Subcutaneous abdominal adipose tissue (tissue), 5 donors: ENCODE measurements at regions not wholly inside any gene's neighbourhood (a gene's known extent, or its start where the extent isn't known, plus 50 kb on each side); places are given as distances from the start of the nearest gene placed in this dataset.
A peak's percentile ranks its signal among the peaks of the same experiment; 100 is the strongest.

Experiments used
- H3K27ac ChIP-seq: one replicate; pipeline ENCODE4 v1.7.0; 2013; ENCODE audit warnings: low read depth, mild to moderate bottlenecking, inconsistent platforms, low read length, moderate library complexity
- H3K27me3 ChIP-seq, 5 donors: one replicate each; pipeline ENCODE4 v1.7.0; 2013; ENCODE audit warnings: low read length in 5 of 5, inconsistent platforms in 1 of 5; ENCODE audit not compliant: control insufficient read depth in 5 of 5, insufficient read depth in 4 of 5
- H3K36me3 ChIP-seq, 5 donors: one replicate each; pipeline ENCODE4 v1.7.0; 2013; ENCODE audit warnings: low read length in 5 of 5; ENCODE audit not compliant: control insufficient read depth in 5 of 5, insufficient read depth in 5 of 5
- H3K4me1 ChIP-seq, 5 donors: one replicate each; pipeline ENCODE4 v1.7.0; 2013; ENCODE audit warnings: low read length in 5 of 5, mild to moderate bottlenecking in 3 of 5, moderate library complexity in 1 of 5; ENCODE audit not compliant: control insufficient read depth in 5 of 5, insufficient read depth in 5 of 5
- H3K4me3 ChIP-seq, 5 donors: one replicate each; pipeline ENCODE4 v1.7.0; 2013; ENCODE audit warnings: low read length in 5 of 5, low read depth in 1 of 5
- H3K9ac ChIP-seq, 5 donors: one replicate each; pipeline ENCODE4 v1.7.0; 2013; ENCODE audit warnings: low read length in 5 of 5, mild to moderate bottlenecking in 4 of 5, moderate library complexity in 3 of 5
- H3K9me3 ChIP-seq, 5 donors: one replicate each; pipeline ENCODE4 v1.7.0; 2013; ENCODE audit warnings: low read length in 5 of 5; ENCODE audit not compliant: control insufficient read depth in 5 of 5
- donor health status: healthy.
- donor health status: healthy.
- donor health status: healthy.
- donor health status: healthy.
- donor health status: healthy.

- Histone ChIP-seq H3K36me3 (no peaks in the 10 kb centered on the region), H3K27ac (no peak overlapping the region), H3K4me1 (no peaks in the 10 kb centered on the region), H3K4me3 (no peak overlapping the region), H3K9ac (no peak overlapping the region), H3K9me3 (no peaks in the 10 kb centered on the region), H3K27me3 (no peaks in the 10 kb centered on the region)
These were observed 764.0 kb upstream of the EDIL3 start for GRCh38 chr5:85148701-85149100.

GRCh38 chr5:85159395-85159794, 774.7 kb upstream of the EDIL3 start:
- no peak overlapping the region for H3K9ac ChIP-seq
- no peaks in the 10 kb centered on the region for H3K27me3 ChIP-seq
- H3K36me3 ChIP-seq = no peaks in the 10 kb centered on the region
- H3K27ac ChIP-seq = no peak overlapping the region
- H3K4me3 ChIP-seq = no peak overlapping the region
- H3K9me3 ChIP-seq = peaks cover 0 to 4% (median 0%) of the 10 kb centered on the region in 5 donors
- H3K4me1 ChIP-seq = no peaks in the 10 kb centered on the region

GRCh38 chr5:85168474-85168873, 783.8 kb upstream of the EDIL3 start:
- Histone ChIP-seq H3K9ac (no peak overlapping the region), H3K9me3 (peaks cover 0 to 4% (median 2%) of the 10 kb centered on the region in 5 donors), H3K4me1 (no peaks in the 10 kb centered on the region), H3K4me3 (no peak overlapping the region), H3K27ac (no peak overlapping the region), H3K27me3 (no peaks in the 10 kb centered on the region), H3K36me3 (no peaks in the 10 kb centered on the region)

- H3K9me3 ChIP-seq = peaks cover 0 to 2% (median 0%) of the 10 kb centered on the region in 5 donors
- no peak overlapping the region for H3K9ac ChIP-seq
- H3K27me3 ChIP-seq = no peaks in the 10 kb centered on the region
- no peak overlapping the region for H3K4me3 ChIP-seq
- H3K36me3 ChIP-seq = no peaks in the 10 kb centered on the region
- H3K4me1 ChIP-seq = no peaks in the 10 kb centered on the region
- H3K27ac ChIP-seq = no peak overlapping the region
These were observed 785.5 kb upstream of the EDIL3 start for GRCh38 chr5:85170183-85170582.

GRCh38 chr5:85173469-85173868, 788.8 kb upstream of the EDIL3 start:
- H3K27ac ChIP-seq = no peak overlapping the region
- H3K4me1 ChIP-seq = no peaks in the 10 kb centered on the region
- H3K9ac ChIP-seq = no peak overlapping the region
- no peaks in the 10 kb centered on the region for H3K27me3 ChIP-seq
- no peaks in the 10 kb centered on the region for H3K36me3 ChIP-seq
- no peak overlapping the region for H3K4me3 ChIP-seq
- H3K9me3 ChIP-seq = peaks cover 0 to 2% (median 0%) of the 10 kb centered on the region in 5 donors

- H3K4me3 ChIP-seq = no peak overlapping the region
- H3K4me1 ChIP-seq = no peaks in the 10 kb centered on the region
- H3K27me3 ChIP-seq = no peaks in the 10 kb centered on the region
- no peak overlapping the region for H3K9ac ChIP-seq
- peaks cover 0 to 3% (median 0%) of the 10 kb centered on the region in 5 donors for H3K9me3 ChIP-seq
- H3K27ac ChIP-seq = no peak overlapping the region
- no peaks in the 10 kb centered on the region for H3K36me3 ChIP-seq
These were observed 797.7 kb upstream of the EDIL3 start for GRCh38 chr5:85182344-85182743.

- H3K4me1 ChIP-seq = no peaks in the 10 kb centered on the region
- no peak overlapping the region for H3K9ac ChIP-seq
- H3K27ac ChIP-seq = no peak overlapping the region
- H3K9me3 ChIP-seq = peaks cover 0 to 12% (median 4%) of the 10 kb centered on the region in 5 donors
- H3K27me3 ChIP-seq = peaks cover 0 to 2% (median 0%) of the 10 kb centered on the region in 5 donors
- H3K4me3 ChIP-seq = no peak overlapping the region
- no peaks in the 10 kb centered on the region for H3K36me3 ChIP-seq
These were observed 819.6 kb upstream of the EDIL3 start for GRCh38 chr5:85204289-85204688.

GRCh38 chr5:85205430-85205829, 820.8 kb upstream of the EDIL3 start:
- no peak overlapping the region for H3K9ac ChIP-seq
- H3K36me3 ChIP-seq = no peaks in the 10 kb centered on the region
- H3K9me3 ChIP-seq = peaks cover 0 to 12% (median 4%) of the 10 kb centered on the region in 5 donors
- no peaks in the 10 kb centered on the region for H3K4me1 ChIP-seq
- no peak overlapping the region for H3K27ac ChIP-seq
- peaks cover 0 to 2% (median 0%) of the 10 kb centered on the region in 5 donors for H3K27me3 ChIP-seq
- no peak overlapping the region for H3K4me3 ChIP-seq

- H3K36me3 ChIP-seq = no peaks in the 10 kb centered on the region
- no peaks in the 10 kb centered on the region for H3K27me3 ChIP-seq
- peaks cover 0 to 6% (median 2%) of the 10 kb centered on the region in 5 donors for H3K9me3 ChIP-seq
- no peak overlapping the region for H3K27ac ChIP-seq
- H3K4me1 ChIP-seq = no peaks in the 10 kb centered on the region
- no peak overlapping the region for H3K9ac ChIP-seq
- no peak overlapping the region for H3K4me3 ChIP-seq
These were observed 840.7 kb upstream of the EDIL3 start for GRCh38 chr5:85225388-85225787.

GRCh38 chr5:85249204-85249603, 864.5 kb upstream of the EDIL3 start:
- no peaks in the 10 kb centered on the region for H3K27me3 ChIP-seq
- H3K36me3 ChIP-seq = no peaks in the 10 kb centered on the region
- H3K27ac ChIP-seq = no peak overlapping the region
- H3K4me3 ChIP-seq = peak overlapping the region in 1 of 5 donors; percentile 5
- no peaks in the 10 kb centered on the region for H3K4me1 ChIP-seq
- no peak overlapping the region for H3K9ac ChIP-seq
- peaks cover 0 to 29% (median 15%) of the 10 kb centered on the region in 5 donors for H3K9me3 ChIP-seq

- no peaks in the 10 kb centered on the region for H3K27me3 ChIP-seq
- no peak overlapping the region for H3K9ac ChIP-seq
- no peaks in the 10 kb centered on the region for H3K4me1 ChIP-seq
- no peaks in the 10 kb centered on the region for H3K9me3 ChIP-seq
- no peaks in the 10 kb centered on the region for H3K36me3 ChIP-seq
- H3K4me3 ChIP-seq = no peak overlapping the region
- H3K27ac ChIP-seq = no peak overlapping the region
These were observed 878.4 kb upstream of the EDIL3 start for GRCh38 chr5:85263125-85263524.
